Cardiac fibroblast (primary cell): ENCODE measurements at regions not wholly inside any gene's neighbourhood (a gene's known extent, or its start where the extent isn't known, plus 50 kb on each side); places are given as distances from the start of the nearest gene placed in this dataset.
"Not testable (repeated sequence)": the region's sequence is repeated elsewhere in the genome, so short reads cannot be mapped to it uniquely, and the experiment has no call there.

Source experiments
- DNase-seq, 2 donors: peaks; one replicate each; pipeline versions ENCODE4 v3.0.0 to v3.0.0-alpha.2; 2010; ENCODE audit warnings: low read depth in 2 of 2
- H3K4me3 ChIP-seq, 2 donors: replicated peaks in 1 of 2; 1 replicate in 1 of 2; 2 replicates in 1 of 2; pipeline ENCODE4 v1.5.1; 2011; ENCODE audit warnings: low read depth in 2 of 2, low read length in 2 of 2, mild to moderate bottlenecking in 2 of 2, moderate library complexity in 1 of 2
- TF ChIP-seq, protein P1 (sequence below): IDR thresholded peaks from one replicate; pipeline ENCODE4 v1.5.1; 2011; ENCODE audit warnings: low read depth, mild to moderate bottlenecking, low read length, inconsistent platforms

DNA sequence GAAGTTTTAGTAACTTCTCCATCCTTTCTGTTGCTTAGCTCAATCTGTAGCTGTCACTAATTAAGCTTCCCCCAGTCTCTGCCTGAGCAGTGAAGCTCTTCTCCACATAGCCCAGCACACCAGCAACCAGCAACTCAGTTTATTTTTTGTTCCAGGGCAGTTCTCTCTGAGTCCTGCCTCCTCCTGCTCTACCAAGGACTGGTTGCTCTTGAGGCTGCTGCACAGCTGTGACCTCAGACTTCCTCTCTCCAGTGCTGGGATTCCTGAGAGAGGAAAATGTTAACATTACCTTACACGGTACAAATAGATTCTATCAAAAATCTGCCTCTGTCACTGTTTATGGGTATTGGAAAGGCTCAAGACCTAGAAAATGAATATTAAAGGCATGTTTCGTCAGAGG, 294.7 kb downstream of the OXSM start:
- no peak overlapping the region for H3K4me3 ChIP-seq
- TF ChIP-seq, protein P1, sequence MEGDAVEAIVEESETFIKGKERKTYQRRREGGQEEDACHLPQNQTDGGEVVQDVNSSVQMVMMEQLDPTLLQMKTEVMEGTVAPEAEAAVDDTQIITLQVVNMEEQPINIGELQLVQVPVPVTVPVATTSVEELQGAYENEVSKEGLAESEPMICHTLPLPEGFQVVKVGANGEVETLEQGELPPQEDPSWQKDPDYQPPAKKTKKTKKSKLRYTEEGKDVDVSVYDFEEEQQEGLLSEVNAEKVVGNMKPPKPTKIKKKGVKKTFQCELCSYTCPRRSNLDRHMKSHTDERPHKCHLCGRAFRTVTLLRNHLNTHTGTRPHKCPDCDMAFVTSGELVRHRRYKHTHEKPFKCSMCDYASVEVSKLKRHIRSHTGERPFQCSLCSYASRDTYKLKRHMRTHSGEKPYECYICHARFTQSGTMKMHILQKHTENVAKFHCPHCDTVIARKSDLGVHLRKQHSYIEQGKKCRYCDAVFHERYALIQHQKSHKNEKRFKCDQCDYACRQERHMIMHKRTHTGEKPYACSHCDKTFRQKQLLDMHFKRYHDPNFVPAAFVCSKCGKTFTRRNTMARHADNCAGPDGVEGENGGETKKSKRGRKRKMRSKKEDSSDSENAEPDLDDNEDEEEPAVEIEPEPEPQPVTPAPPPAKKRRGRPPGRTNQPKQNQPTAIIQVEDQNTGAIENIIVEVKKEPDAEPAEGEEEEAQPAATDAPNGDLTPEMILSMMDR = no peak
- no peak for DNase-seq

DNA sequence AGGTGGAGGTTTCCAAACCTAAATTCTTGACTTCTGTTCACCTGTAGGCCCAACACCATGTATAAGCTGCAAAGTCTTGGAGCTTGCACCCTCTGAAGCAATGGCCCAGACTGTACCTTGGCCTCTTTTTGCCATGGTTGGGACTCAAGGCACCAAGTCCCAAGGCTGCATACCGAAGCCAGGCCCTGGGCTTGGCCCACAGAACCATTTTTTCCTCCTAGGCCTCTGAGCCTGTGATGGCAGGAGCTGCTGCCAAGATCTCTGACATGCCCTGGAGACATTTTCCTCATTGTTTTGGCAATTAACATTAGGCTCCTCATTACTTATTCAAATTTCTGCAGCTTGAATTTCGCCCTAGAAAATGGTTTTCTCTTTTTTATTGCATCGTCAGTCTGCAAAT, 297.9 kb downstream of the OXSM start:
- TF ChIP-seq, protein P1 = no peak
- DNase-seq = no peak
- no peak overlapping the region for H3K4me3 ChIP-seq

DNA sequence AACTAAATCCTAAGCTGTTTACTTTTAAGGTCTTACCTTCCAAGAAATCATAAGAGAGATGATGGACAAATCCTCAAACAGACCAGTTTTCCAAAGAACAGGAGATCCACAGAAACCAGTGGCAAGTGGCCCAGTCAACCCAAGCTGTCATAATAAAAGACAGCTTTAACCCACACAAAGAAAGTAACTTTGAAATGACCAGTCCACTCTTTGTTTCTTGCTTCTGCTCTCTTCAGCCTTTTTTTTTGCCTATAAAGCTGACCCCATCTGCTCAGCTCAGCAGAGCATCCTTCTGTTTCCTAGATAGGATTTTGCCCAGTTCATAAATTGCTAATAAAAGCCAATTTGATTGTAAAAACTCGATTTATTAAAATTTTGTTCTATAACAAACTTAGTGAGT, 299.4 kb downstream of the OXSM start:
- TF ChIP-seq, protein P1 = no peak
- DNase-seq = no peak
- H3K4me3 ChIP-seq = no peak overlapping the region

DNA sequence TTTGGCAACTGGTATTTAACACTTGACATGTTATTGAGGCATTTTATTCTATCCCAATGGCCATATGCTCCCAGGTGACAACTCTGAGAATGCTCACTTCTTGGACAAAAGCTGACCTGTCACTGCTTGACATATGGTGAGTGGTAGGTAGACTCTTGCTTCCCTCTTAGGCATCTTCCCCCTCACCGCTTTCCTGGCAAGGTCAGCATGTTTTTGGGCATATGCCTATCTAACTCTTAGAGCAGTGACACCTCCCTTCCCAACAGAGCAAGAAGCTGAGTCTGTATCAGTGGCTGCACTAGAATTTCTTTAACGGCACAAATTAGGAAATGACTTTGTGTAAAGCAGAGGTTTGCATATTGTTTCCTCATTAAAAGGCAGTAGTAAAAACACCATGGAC, 300.7 kb downstream of the OXSM start:
- no peak for DNase-seq
- TF ChIP-seq, protein P1 = no peak
- H3K4me3 ChIP-seq = no peak overlapping the region

DNA sequence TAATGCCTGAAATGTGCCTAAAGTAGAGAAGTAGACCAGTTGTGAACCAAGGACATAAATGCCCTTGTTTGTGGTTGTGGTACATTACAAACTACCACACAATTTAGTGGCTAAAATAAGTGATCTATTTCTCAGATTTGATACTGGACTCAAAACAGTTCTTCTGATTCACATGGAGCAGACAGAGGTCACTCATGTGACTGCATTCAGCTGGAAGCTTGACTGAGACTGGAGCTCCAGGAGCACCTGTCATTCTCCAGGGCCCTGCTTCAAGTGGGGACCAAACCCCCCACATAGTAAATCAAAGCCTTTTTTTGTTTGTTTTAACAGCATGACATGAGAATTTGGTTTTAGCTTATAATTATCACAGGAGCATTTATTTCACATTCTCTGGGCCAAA, 301.2 kb downstream of the OXSM start:
- DNase-seq = no peak
- TF ChIP-seq, protein P1 = no peak
- no peak overlapping the region for H3K4me3 ChIP-seq

DNA sequence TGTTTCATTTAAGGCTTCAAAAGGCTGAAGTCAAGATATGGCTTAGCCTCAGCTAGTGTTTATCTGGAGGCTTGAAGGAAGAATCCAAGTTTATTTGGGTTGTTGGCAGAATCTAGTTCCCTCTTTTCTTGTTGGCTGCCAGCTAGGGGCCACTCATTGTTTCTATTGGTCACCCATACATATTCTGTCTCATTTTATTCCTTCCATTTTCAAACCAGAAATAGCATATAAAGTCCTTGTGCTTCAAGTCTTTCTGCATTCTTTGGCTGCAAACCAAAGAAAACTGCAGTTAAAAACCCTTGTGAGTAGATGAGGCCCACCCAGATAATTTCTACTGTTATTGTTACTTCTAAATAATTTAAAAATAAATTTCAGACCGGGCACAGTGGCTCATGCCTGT, 301.7 kb downstream of the OXSM start:
- no peak overlapping the region for H3K4me3 ChIP-seq
- no peak for DNase-seq
- TF ChIP-seq, protein P1 = no peak

DNA sequence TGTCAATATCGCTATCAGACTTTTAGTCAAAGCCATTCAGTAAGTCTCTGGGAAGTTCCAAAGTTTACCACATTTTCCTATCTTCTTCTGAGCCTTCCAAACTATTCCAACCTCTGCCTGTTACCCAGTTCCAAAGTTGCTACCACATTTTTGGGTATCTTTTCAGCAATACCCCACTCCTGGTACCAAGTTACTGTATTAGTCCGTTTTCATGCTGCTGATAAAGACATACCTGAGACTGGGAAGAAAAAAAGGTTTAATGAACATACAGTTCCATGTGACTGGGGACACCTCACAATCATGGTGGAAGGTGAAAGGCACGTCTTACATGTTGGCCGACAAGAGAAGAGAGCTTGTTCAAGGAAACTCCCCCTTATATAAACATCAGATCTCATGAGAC, 307.2 kb downstream of the OXSM start:
- DNase-seq, H3K4me3 ChIP-seq: not testable (repeated sequence)
